Left renal cortex interstitium (tissue), 4 donors: ENCODE measurements at regions not wholly inside any gene's neighbourhood (a gene's known extent, or its start where the extent isn't known, plus 50 kb on each side); places are given as distances from the start of the nearest gene placed in this dataset.

Experiments used
- DNase-seq, 4 donors: peaks; one replicate each; pipeline ENCODE4 v3.0.0-alpha.2; 2013; ENCODE audit warnings: low read depth in 4 of 4, low spot score in 2 of 4, missing footprints in 1 of 4

- DNase-seq, result no peak
These were observed 673.1 kb downstream of the DIAPH3 start for GRCh38 chr13:59490651-59491050.

DNA sequence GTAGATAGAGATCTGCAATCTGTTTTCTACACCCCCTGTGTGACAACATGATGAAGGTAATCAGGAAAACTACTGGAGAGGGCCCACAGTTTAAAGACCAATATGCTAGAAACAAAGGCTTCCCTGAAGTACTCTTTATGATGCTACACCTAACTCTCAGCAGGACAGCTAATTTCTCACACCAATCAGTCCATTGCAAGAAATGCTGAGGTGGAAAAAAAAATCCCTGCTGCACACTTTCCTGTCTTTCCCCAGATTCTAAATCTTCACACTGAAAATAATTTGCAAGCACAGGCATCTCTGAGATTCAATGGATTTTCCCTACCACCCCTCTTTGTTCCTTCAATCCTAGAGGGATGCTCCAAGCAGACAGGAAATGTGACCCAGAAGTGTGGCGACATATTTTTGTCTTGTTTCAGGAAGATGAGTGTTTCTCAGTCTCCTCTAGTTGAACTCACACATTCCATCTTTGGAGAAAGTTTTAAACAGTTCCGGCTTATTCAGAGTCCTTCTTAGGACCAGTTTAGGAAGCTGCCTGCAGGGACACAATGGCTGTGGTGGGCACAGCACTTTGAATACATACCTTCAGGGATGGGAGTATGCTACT lies 671.6 kb downstream of the DIAPH3 start:
- no peak for DNase-seq

GRCh38 chr13:59493436-59493965 lies 670.2 kb downstream of the DIAPH3 start:
- no peak for DNase-seq

DNA sequence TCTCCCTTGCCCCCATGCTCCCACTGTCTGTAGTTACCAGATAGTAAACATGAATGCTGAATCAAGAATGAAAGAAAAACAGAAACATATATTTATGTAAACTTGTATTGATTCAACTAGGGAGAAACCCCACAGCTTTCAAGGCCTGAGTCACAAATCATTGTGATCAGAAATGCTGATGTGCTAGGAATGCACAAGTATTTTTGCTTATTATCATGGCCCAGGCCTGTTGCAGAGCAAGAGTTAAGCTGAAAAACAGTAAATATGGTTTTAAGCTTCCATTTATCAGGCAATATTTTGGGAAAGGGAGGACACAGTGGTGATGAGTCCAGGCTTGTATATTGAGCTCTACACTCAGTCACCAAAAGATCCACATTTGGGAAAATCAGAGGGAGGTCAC lies 669.6 kb downstream of the DIAPH3 start:
- DNase-seq, result no peak

GRCh38 chr13:59494560-59494970 lies 669.2 kb downstream of the DIAPH3 start:
- no peak for DNase-seq

DNA sequence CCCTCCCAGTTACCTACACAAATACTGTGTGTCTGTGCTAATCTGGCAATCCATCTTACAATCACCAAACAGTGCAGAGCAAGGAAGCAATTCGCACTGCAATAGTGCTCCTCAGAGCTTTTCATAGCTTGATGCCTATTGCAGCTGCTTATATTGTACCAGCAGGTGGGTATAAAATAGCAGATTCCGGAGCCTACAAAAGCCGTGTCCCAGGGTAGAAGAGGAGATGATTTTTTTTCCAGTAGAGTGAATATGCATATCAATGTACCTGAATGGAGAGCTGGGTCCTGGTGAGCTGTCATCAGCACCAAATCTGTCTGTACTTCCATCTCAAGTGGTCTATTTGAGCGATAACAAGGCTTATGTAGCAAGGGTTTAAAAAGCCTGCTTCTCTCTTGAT lies 668.4 kb downstream of the DIAPH3 start:
- DNase-seq, result no peak

- DNase-seq, result no peak
These were observed 667.7 kb downstream of the DIAPH3 start for GRCh38 chr13:59495936-59496512.

- no peak for DNase-seq
These were observed 666.0 kb downstream of the DIAPH3 start for GRCh38 chr13:59497621-59498247.

DNA sequence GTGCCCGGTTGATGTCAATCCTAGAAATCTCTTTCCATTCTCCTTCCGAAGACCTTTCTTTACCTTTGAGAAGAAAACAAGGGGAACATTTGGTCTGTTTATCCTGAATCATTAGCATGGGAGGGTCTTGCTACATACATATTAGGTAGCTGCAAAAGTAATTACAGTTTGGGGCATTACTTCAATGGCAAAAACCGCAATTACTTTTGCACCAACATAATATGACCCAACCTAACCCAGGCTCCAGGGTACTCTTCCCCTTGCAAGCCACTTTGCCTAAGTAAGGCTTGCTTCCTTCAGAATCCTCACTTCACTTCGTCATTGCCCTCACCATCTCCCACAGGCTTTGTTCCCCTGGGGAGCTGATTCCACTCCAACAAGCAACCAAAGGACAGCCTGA lies 662.7 kb downstream of the DIAPH3 start:
- DNase-seq, result no peak

- no peak for DNase-seq
These were observed 659.3 kb downstream of the DIAPH3 start for GRCh38 chr13:59504407-59504806.

DNA sequence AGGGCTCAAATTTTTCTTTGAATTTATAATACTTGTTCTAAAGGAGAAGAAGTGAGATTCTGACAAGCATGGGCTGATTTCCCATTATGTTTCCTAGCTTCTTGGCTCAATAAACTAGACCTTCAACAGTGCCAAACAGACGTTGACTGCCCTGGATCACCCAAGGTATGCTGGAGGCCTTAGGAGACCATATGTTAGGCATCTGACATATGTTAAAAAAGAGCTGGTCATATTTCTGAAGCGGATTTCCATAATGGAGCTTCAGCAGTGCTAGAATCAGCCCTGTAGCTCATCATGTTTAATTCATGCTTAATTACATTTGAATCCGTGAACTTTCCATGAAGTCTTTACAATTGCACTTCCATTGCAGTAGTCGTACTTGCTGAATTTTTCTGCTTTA lies 653.3 kb downstream of the DIAPH3 start:
- DNase-seq, result no peak

DNA sequence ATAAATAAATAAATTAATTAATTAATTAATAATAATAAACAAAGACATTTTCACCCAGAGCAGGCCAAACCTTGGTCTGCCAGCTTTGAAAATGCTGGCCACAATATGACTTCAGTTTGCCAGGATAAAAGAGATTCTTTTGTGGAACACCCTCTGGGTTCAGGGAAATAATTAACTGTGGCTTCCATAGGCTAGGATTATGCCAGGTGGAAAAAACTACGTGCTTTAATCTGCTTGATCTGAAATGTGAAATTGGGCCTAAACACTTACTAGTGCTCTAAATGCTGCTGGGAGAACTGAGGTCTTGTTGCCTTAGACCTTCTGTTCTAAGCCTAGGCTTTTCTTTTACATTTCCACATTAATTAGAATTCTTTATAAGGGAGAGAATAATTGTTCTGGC lies 650.0 kb downstream of the DIAPH3 start:
- no peak for DNase-seq

DNA sequence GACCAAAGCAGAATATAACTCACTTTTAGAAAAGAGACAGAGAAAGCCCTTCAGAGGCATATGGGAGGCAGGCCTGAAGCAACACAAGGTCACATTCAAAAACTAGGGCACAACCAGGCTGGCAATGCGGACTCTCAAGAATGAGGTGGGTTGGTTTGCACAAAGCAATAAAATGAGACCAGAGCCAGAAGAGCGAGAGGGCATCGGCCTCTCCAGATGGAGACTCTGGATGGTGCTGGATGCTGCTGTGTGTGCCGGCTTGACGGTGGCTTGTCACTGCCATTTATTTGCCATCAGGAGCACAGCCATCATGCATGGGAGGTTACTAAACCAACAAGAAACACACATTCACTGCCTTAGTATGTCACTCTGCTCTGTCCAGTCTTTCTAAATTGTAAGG lies 649.4 kb downstream of the DIAPH3 start:
- DNase-seq, result no peak

DNA sequence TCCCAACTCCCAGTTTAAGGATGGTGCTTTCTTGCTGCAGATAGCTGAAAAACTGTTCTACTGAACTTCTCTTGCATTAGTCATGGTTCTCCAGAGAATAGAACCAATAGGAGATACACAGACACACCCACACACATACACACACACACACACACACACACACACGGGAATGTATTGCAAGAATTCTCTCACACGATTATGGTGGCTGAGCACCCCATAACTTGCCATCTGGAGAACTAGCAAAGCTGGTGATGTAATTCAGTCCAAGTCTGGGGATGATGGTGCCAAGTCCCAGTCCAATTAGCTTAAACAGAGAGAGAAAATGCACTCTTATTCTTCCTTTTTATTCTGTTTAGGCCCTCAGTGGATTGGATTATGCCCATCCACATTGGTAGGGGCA lies 643.9 kb downstream of the DIAPH3 start:
- no peak for DNase-seq

DNA sequence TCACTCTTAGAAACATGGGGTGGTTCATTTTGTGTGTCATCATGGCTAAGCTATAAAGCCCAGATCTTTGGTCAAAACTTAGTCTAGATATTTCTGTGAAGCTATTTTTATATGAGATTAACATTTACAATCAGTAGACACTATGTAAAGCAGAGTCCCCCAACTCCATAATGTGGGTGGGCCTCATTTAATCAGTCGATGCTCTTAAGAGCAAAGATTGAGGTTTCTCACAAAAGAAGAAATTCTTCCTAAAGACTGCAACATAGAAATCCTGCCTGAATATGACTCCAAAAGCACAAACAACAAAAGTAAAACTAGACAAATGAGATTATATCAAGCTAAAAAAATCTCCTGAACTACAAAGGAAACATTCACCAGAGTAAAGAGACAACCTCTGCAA lies 642.2 kb downstream of the DIAPH3 start:
- DNase-seq, result no peak

GRCh38 chr13:59522652-59523051 lies 641.1 kb downstream of the DIAPH3 start:
- DNase-seq, result no peak

DNA sequence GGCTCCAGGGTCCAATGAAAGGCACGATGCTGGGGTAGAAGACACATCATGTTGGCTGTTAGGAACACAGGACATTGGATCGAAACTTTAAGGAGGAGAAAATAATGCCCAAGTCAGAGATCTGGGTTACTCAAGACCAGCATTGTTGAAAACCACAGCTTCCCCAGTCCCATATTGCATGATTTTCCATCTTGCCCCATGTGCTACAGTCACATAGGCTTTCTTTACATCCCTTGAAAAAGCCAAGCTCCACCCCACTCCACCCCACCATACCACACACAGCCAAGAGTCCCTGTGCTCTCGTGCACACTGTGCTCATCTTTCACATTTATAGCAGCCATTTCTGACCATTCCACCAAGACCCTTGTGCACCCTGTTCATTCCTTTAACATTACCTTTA lies 636.2 kb downstream of the DIAPH3 start:
- DNase-seq, result no peak

- peak; percentile 21 to 54 (median 38) for DNase-seq
These were observed 632.1 kb downstream of the DIAPH3 start for GRCh38 chr13:59531571-59532091.

DNA sequence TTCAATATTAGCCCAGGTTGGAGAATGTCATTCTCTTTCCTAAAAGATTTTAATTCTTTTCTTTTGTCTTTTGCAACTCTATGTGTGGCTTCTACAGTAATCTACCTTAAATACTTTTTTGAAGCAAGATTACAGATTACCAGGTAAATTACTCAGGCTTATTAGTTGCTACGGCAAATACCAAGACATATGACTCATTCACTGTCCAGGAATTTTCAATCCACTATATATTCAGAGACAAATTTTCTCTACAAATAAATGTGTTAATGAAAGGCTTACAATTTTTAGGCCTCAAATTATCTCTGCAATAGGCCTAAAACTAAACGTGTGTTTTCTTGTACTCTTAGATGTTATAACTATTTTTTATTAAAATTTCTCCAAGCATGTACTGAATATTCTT lies 631.3 kb downstream of the DIAPH3 start:
- no peak for DNase-seq

GRCh38 chr13:59533561-59534555 lies 629.9 kb downstream of the DIAPH3 start:
- DNase-seq, result no peak

GRCh38 chr13:59534806-59535205 lies 628.9 kb downstream of the DIAPH3 start:
- no peak for DNase-seq
